H1 (cell line): ENCODE measurements at regions not wholly inside any gene's neighbourhood (a gene's known extent, or its start where the extent isn't known, plus 50 kb on each side); places are given as distances from the start of the nearest gene placed in this dataset.

Experiments
- CTCF ChIA-PET: fragments of 300-600 bp; sonication (Branson Sonifier 250); formaldehyde crosslinking; loops from one replicate; lab custom pipeline; 2021; ENCODE audit not compliant: partially characterized antibody; lab: Charles Lee
- POLR2A ChIA-PET: fragments of 300-600 bp; sonication (Branson Sonifier 250); formaldehyde crosslinking; loops from one replicate; lab custom pipeline; 2021; ENCODE audit warnings: inconsistent platforms; ENCODE audit not compliant: partially characterized antibody; lab: Charles Lee
- DNase-seq, 2 experiments: peaks; one replicate each; pipeline versions ENCODE4 v3.0.0 to v3.0.0-alpha.2; 2010 to 2022; ENCODE audit warnings: low spot score in 2 of 2, low read depth in 1 of 2, mixed read lengths in 1 of 2
- FAIRE-seq: peaks from 2 replicates; lab custom pipeline; 2011; peaks lifted over from hg19 to GRCh38; lab: Jason Lieb, UNC
- H2AFZ ChIP-seq: 2 replicates; pipeline ENCODE4 v1.8.1; 2012; ENCODE audit warnings: low read length, inconsistent platforms
- H2AK5ac ChIP-seq: 2 replicates; pipeline ENCODE4 v1.6.1; 2013; ENCODE audit warnings: low read depth, low read length
- H2BK120ac ChIP-seq: replicated peaks from 2 replicates; pipeline ENCODE3; 2013; ENCODE audit warnings: low read depth, low read length, inconsistent platforms
- H2BK12ac ChIP-seq: 2 replicates; pipeline ENCODE4 v1.6.1; 2013; ENCODE audit warnings: low read depth, low read length
- H2BK15ac ChIP-seq: 2 replicates; pipeline ENCODE4 v1.6.1; 2013; ENCODE audit warnings: low read length
- H2BK20ac ChIP-seq: 2 replicates; pipeline ENCODE4 v1.6.1; 2013; ENCODE audit warnings: low read length
- H2BK5ac ChIP-seq: 2 replicates; pipeline ENCODE4 v1.6.1; 2013; ENCODE audit warnings: low read depth, low read length
- H3K14ac ChIP-seq: 2 replicates; pipeline ENCODE4 v1.6.1; 2013; ENCODE audit warnings: inconsistent platforms; ENCODE audit not compliant: insufficient read length
- H3K18ac ChIP-seq: 2 replicates; pipeline ENCODE4 v1.6.1; 2013; ENCODE audit warnings: low read length; ENCODE audit errors: extremely low read depth
- H3K23ac ChIP-seq: 2 replicates; pipeline ENCODE4 v1.6.1; 2013; ENCODE audit warnings: inconsistent platforms; ENCODE audit not compliant: insufficient read length
- H3K23me2 ChIP-seq: 2 replicates; pipeline ENCODE4 v1.6.1; 2013; ENCODE audit warnings: low read depth, low read length
- H3K27ac ChIP-seq: 2 replicates; pipeline ENCODE4 v1.6.1; 2011; ENCODE audit warnings: low read depth, low read length, inconsistent platforms
- H3K27me3 ChIP-seq, 4 experiments: replicated peaks in 1 of 4; 1 replicate in 1 of 4; 2 replicates in 3 of 4; pipeline versions ENCODE4 v1.6.1 to v1.8.1; 2011 to 2013; ENCODE audit warnings: low read length in 3 of 4, mild to moderate bottlenecking in 3 of 4, inconsistent platforms in 2 of 4, mixed read lengths in 2 of 4, moderate library complexity in 1 of 4; ENCODE audit not compliant: control insufficient read depth in 3 of 4, insufficient read depth in 3 of 4; ENCODE audit errors: extremely low read depth in 1 of 4
- H3K36me3 ChIP-seq, 4 experiments: 2 replicates each; pipeline versions ENCODE4 v1.6.1 to v1.8.1; 2011 to 2013; ENCODE audit warnings: mild to moderate bottlenecking in 4 of 4, low read length in 3 of 4, moderate library complexity in 2 of 4, control low read depth in 1 of 4, inconsistent platforms in 1 of 4; ENCODE audit not compliant: insufficient read depth in 4 of 4, control insufficient read depth in 2 of 4
- H3K4ac ChIP-seq: replicated peaks from 2 replicates; pipeline ENCODE3; 2013; ENCODE audit warnings: low read length, low read depth, mixed read lengths, inconsistent platforms; ENCODE audit not compliant: insufficient read length
- H3K4me1 ChIP-seq, 4 experiments: replicated peaks in 1 of 4; 1 replicate in 1 of 4; 2 replicates in 3 of 4; pipeline versions ENCODE4 v1.6.1 to v1.8.1; 2011 to 2013; ENCODE audit warnings: low read length in 3 of 4, inconsistent platforms in 2 of 4, mixed read lengths in 1 of 4; ENCODE audit not compliant: insufficient read depth in 4 of 4, control insufficient read depth in 3 of 4
- H3K4me2 ChIP-seq, 2 experiments: 2 replicates each; pipeline versions ENCODE4 v1.6.1 to v1.8.1; 2011 to 2013; ENCODE audit warnings: low read depth in 2 of 2, low read length in 2 of 2, control low read depth in 1 of 2, inconsistent platforms in 1 of 2, mild to moderate bottlenecking in 1 of 2; ENCODE audit not compliant: insufficient read depth in 1 of 2
- H3K4me3 ChIP-seq, 4 experiments: fragments of 200-600, 300-600 bp in 1 of 4; sonication (generic), shearing (Covaris generic), sonication (Bioruptor Twin) in 1 of 4; 2 replicates each; pipeline versions ENCODE4 v1.5.1 to v1.8.1; 2011 to 2016; ENCODE audit warnings: low read length in 4 of 4, low read depth in 3 of 4, control low read depth in 2 of 4, inconsistent platforms in 2 of 4, mild to moderate bottlenecking in 2 of 4, mixed read lengths in 1 of 4, moderate library complexity in 1 of 4; ENCODE audit not compliant: insufficient read depth in 2 of 4; ENCODE audit errors: extremely low read depth in 1 of 4
- H3K56ac ChIP-seq: replicated peaks from 2 replicates; pipeline ENCODE3; 2013; ENCODE audit warnings: low read depth, mild to moderate bottlenecking, mixed read lengths, low read length, inconsistent platforms; ENCODE audit not compliant: insufficient read length
- H3K79me1 ChIP-seq: 2 replicates; pipeline ENCODE4 v1.6.1; 2013; ENCODE audit warnings: low read depth, low read length, control low read depth
- H3K79me2 ChIP-seq, 2 experiments: 2 replicates each; pipeline versions ENCODE4 v1.6.1 to v1.8.1; 2012 to 2013; ENCODE audit warnings: low read length in 2 of 2, mild to moderate bottlenecking in 2 of 2, inconsistent platforms in 1 of 2; ENCODE audit not compliant: insufficient read depth in 2 of 2, control insufficient read depth in 1 of 2
- H3K9ac ChIP-seq, 4 experiments: replicated peaks in 1 of 4; 1 replicate in 1 of 4; 2 replicates in 3 of 4; pipeline versions ENCODE4 v1.6.1 to v1.8.1; 2011 to 2013; ENCODE audit warnings: low read depth in 3 of 4, low read length in 3 of 4, control low read depth in 2 of 4, mild to moderate bottlenecking in 2 of 4, moderate library complexity in 2 of 4, inconsistent platforms in 1 of 4; ENCODE audit errors: extremely low read depth in 1 of 4
- H3K9me3 ChIP-seq, 2 experiments: 2 replicates each; pipeline versions ENCODE4 v1.6.1 to v1.8.1; 2012 to 2013; ENCODE audit warnings: mild to moderate bottlenecking in 2 of 2, moderate library complexity in 2 of 2, control low read depth in 1 of 2, inconsistent platforms in 1 of 2, low read depth in 1 of 2, low read length in 1 of 2, mixed read lengths in 1 of 2; ENCODE audit not compliant: insufficient read depth in 2 of 2
- H4K20me1 ChIP-seq, 2 experiments: replicated peaks in 1 of 2; 2 replicates each; pipeline versions ENCODE3 to v1.8.1; 2011 to 2013; ENCODE audit warnings: inconsistent platforms in 2 of 2, low read length in 2 of 2, mild to moderate bottlenecking in 1 of 2; ENCODE audit not compliant: insufficient read depth in 2 of 2, control insufficient read depth in 1 of 2
- H4K5ac ChIP-seq: 2 replicates; pipeline ENCODE4 v1.6.1; 2013; ENCODE audit warnings: low read length, low read depth, mixed read lengths, inconsistent platforms; ENCODE audit not compliant: insufficient read length
- H4K8ac ChIP-seq: 2 replicates; pipeline ENCODE4 v1.8.0; 2013; ENCODE audit warnings: mild to moderate bottlenecking, moderate library complexity, low read length, inconsistent platforms; ENCODE audit not compliant: insufficient read depth; ENCODE audit errors: extremely low read depth
- H4K91ac ChIP-seq: replicated peaks from 2 replicates; pipeline ENCODE3; 2013; ENCODE audit warnings: low read length, mixed read lengths, inconsistent platforms; ENCODE audit not compliant: insufficient read length
- SP2 ChIP-seq: IDR thresholded peaks from 2 replicates; pipeline ENCODE4 v1.6.1; 2012; ENCODE audit warnings: mild to moderate bottlenecking, low read length, inconsistent platforms
- TCF12 ChIP-seq: IDR thresholded peaks from 2 replicates; pipeline ENCODE4 v1.6.1; 2011; ENCODE audit warnings: low read depth, mild to moderate bottlenecking, low read length
- TEAD4 ChIP-seq: IDR thresholded peaks from 2 replicates; pipeline ENCODE4 v1.6.1; 2012; ENCODE audit warnings: low read depth, low read length, inconsistent platforms, mixed read lengths
- WGBS, 2 experiments: shearing (Covaris generic) in 1 of 2; methylation state at CpG; one replicate each; pipeline versions ENCODE4 v1.1.6 to v1.1.7; 2013 to 2015; ENCODE audit warnings: low lambda C conversion rate in 2 of 2, mixed read lengths in 2 of 2, inconsistent platforms in 1 of 2, low coverage in 1 of 2, missing lambda C conversion rate in 1 of 2; ENCODE audit not compliant: insufficient replicate concordance in 2 of 2, insufficient coverage in 1 of 2, insufficient read length in 1 of 2; ENCODE audit errors: extremely low coverage in 1 of 2, missing lambda C conversion rate in 1 of 2; 5-methylcytosine and 5-hydroxymethylcytosine counted together
- TF ChIP-seq, protein P1 (sequence below): IDR thresholded peaks from 2 replicates; pipeline ENCODE4 v1.6.1; 2012; ENCODE audit warnings: low read length, inconsistent platforms

- Histone ChIP-seq H2BK5ac (no peak overlapping the region), H3K9me3 (no peaks in the 10 kb centered on the region), H2BK15ac (no peak overlapping the region), H2BK120ac (no peak overlapping the region), H3K79me2 (no peaks in the 10 kb centered on the region), H2BK20ac (no peak overlapping the region), H3K4ac (no peak overlapping the region), H3K27me3 (no peaks in the 10 kb centered on the region), H3K4me2 (no peak overlapping the region), H4K20me1 (no peaks in the 10 kb centered on the region), H3K4me1 (no peaks in the 10 kb centered on the region), H4K91ac (no peak overlapping the region), H3K36me3 (no peaks in the 10 kb centered on the region), H2BK12ac (no peak overlapping the region), H3K14ac (no peak overlapping the region), H3K18ac (no peak overlapping the region), H3K23ac (no peak overlapping the region), H2AK5ac (no peak overlapping the region), H3K23me2 (no peaks in the 10 kb centered on the region), H2AFZ (no peak overlapping the region), H4K5ac (no peak overlapping the region), H3K79me1 (no peaks in the 10 kb centered on the region), H3K56ac (no peak overlapping the region), H3K27ac (no peak overlapping the region), H4K8ac (no peak overlapping the region), H3K4me3 (no peak overlapping the region), H3K9ac (no peak overlapping the region)
- FAIRE-seq (no peak), DNase-seq (no peak)
- ChIA-PET CTCF (no interaction called here), POLR2A (no interaction called here)
- TF ChIP-seq TCF12 (no peak), TEAD4 (no peak), SP2 (no peak)
- TF ChIP-seq, protein P1, sequence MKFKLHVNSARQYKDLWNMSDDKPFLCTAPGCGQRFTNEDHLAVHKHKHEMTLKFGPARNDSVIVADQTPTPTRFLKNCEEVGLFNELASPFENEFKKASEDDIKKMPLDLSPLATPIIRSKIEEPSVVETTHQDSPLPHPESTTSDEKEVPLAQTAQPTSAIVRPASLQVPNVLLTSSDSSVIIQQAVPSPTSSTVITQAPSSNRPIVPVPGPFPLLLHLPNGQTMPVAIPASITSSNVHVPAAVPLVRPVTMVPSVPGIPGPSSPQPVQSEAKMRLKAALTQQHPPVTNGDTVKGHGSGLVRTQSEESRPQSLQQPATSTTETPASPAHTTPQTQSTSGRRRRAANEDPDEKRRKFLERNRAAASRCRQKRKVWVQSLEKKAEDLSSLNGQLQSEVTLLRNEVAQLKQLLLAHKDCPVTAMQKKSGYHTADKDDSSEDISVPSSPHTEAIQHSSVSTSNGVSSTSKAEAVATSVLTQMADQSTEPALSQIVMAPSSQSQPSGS: no peak
- WGBS, 2 experiments: 66% methylated on average over 2 of the region's 2 CpGs; no CpG with 5 or more reads in 1 of the 2 experiments
Observed at GRCh38 chr12:17456486-17456885, 633.5 kb downstream of the RERGL start.
